ENCODE measurements at regions not wholly inside any gene's neighbourhood (a gene's known extent, or its start where the extent isn't known, plus 50 kb on each side); places are given as distances from the start of the nearest gene placed in this dataset.

- no peaks in the 10 kb centered on the region for H3K4me1 ChIP-seq (ENCODE audit: insufficient read depth, insufficient read length)
- H3K27me3 ChIP-seq (ENCODE audit: insufficient read depth, insufficient read length), result no peaks in the 10 kb centered on the region
- peaks cover 27% of the 10 kb centered on the region for H3K9me3 ChIP-seq (ENCODE audit: insufficient read depth, low read length)
- H3K9ac ChIP-seq (ENCODE audit: insufficient read length, low read depth), result no peak overlapping the region
- H3K4me3 ChIP-seq (ENCODE audit: insufficient read length, low read depth), result no peak overlapping the region
- DNase-seq (ENCODE audit: low read depth, low spot score), result no peak
- no peaks in the 10 kb centered on the region for H3K36me3 ChIP-seq (ENCODE audit: insufficient read depth, insufficient read length, low read length)
- TF ChIP-seq ZNF274 (IDR thresholded peaks at IDR 0.05; ENCODE audit: low read depth, low read length), result no peak
- TF ChIP-seq SUZ12 (IDR thresholded peaks at IDR 0.05; ENCODE audit: extremely low read depth, insufficient read depth, insufficient read length), result no peak
- no peak for TF ChIP-seq YY1 (IDR thresholded peaks at IDR 0.05; ENCODE audit: insufficient read depth, insufficient read length)
Observed at GRCh38 chr1:87220993-87221392, 107.7 kb upstream of the LMO4 start.

- no peak for DNase-seq (ENCODE audit: low read depth, low spot score)
- H3K27me3 ChIP-seq (ENCODE audit: insufficient read depth, insufficient read length), result no peaks in the 10 kb centered on the region
- no peak overlapping the region for H3K9ac ChIP-seq (ENCODE audit: insufficient read length, low read depth)
- no peak for TF ChIP-seq SUZ12 (IDR thresholded peaks at IDR 0.05; ENCODE audit: extremely low read depth, insufficient read depth, insufficient read length)
- TF ChIP-seq ZNF274 (IDR thresholded peaks at IDR 0.05; ENCODE audit: low read depth, low read length), result no peak
- TF ChIP-seq YY1 (IDR thresholded peaks at IDR 0.05; ENCODE audit: insufficient read depth, insufficient read length), result no peak
- no peak overlapping the region for H3K4me3 ChIP-seq (ENCODE audit: insufficient read length, low read depth)
- peaks cover 18% of the 10 kb centered on the region; the same call in 1 of the 2 replicates for H3K9me3 ChIP-seq (ENCODE audit: insufficient read depth, low read length)
- no peaks in the 10 kb centered on the region for H3K4me1 ChIP-seq (ENCODE audit: insufficient read depth, insufficient read length)
- no peaks in the 10 kb centered on the region for H3K36me3 ChIP-seq (ENCODE audit: insufficient read depth, insufficient read length, low read length)
Observed at GRCh38 chr1:87224201-87224600, 104.5 kb upstream of the LMO4 start.

GRCh38 chr1:87225171-87225570, 103.5 kb upstream of the LMO4 start:
- no peak for TF ChIP-seq YY1 (IDR thresholded peaks at IDR 0.05; ENCODE audit: insufficient read depth, insufficient read length)
- TF ChIP-seq SUZ12 (IDR thresholded peaks at IDR 0.05; ENCODE audit: extremely low read depth, insufficient read depth, insufficient read length), result no peak
- no peak for TF ChIP-seq ZNF274 (IDR thresholded peaks at IDR 0.05; ENCODE audit: low read depth, low read length)
- peaks cover 18% of the 10 kb centered on the region; the same call in 1 of the 2 replicates for H3K9me3 ChIP-seq (ENCODE audit: insufficient read depth, low read length)
- no peak overlapping the region for H3K4me3 ChIP-seq (ENCODE audit: insufficient read length, low read depth)
- H3K27me3 ChIP-seq (ENCODE audit: insufficient read depth, insufficient read length), result no peaks in the 10 kb centered on the region
- H3K36me3 ChIP-seq (ENCODE audit: insufficient read depth, insufficient read length, low read length), result no peaks in the 10 kb centered on the region
- H3K4me1 ChIP-seq (ENCODE audit: insufficient read depth, insufficient read length), result no peaks in the 10 kb centered on the region
- no peak for DNase-seq (ENCODE audit: low read depth, low spot score)
- H3K9ac ChIP-seq (ENCODE audit: insufficient read length, low read depth), result no peak overlapping the region

GRCh38 chr1:87226341-87226760, 102.3 kb upstream of the LMO4 start:
- Histone ChIP-seq H3K36me3 (ENCODE audit: insufficient read depth, insufficient read length, low read length) (no peaks in the 10 kb centered on the region), H3K9ac (ENCODE audit: insufficient read length, low read depth) (no peak overlapping the region), H3K4me1 (ENCODE audit: insufficient read depth, insufficient read length) (no peaks in the 10 kb centered on the region), H3K9me3 (ENCODE audit: insufficient read depth, low read length) (peaks cover 18% of the 10 kb centered on the region; the same call in 1 of the 2 replicates), H3K27me3 (ENCODE audit: insufficient read depth, insufficient read length) (no peaks in the 10 kb centered on the region), H3K4me3 (ENCODE audit: insufficient read length, low read depth) (no peak overlapping the region)
- TF ChIP-seq ZNF274 (IDR thresholded peaks at IDR 0.05; ENCODE audit: low read depth, low read length) (no peak), YY1 (IDR thresholded peaks at IDR 0.05; ENCODE audit: insufficient read depth, insufficient read length) (no peak), SUZ12 (IDR thresholded peaks at IDR 0.05; ENCODE audit: extremely low read depth, insufficient read depth, insufficient read length) (no peak)
- DNase-seq (ENCODE audit: low read depth, low spot score), result peak; percentile 88

GRCh38 chr1:87227651-87228050, 101.0 kb upstream of the LMO4 start:
- H3K9me3 ChIP-seq (ENCODE audit: insufficient read depth, low read length), result peaks cover 18% of the 10 kb centered on the region; the same call in 1 of the 2 replicates
- no peak overlapping the region for H3K4me3 ChIP-seq (ENCODE audit: insufficient read length, low read depth)
- H3K9ac ChIP-seq (ENCODE audit: insufficient read length, low read depth), result no peak overlapping the region
- TF ChIP-seq ZNF274 (IDR thresholded peaks at IDR 0.05; ENCODE audit: low read depth, low read length) (no peak), YY1 (IDR thresholded peaks at IDR 0.05; ENCODE audit: insufficient read depth, insufficient read length) (no peak), SUZ12 (IDR thresholded peaks at IDR 0.05; ENCODE audit: extremely low read depth, insufficient read depth, insufficient read length) (no peak)
- no peak for DNase-seq (ENCODE audit: low read depth, low spot score)
- no peaks in the 10 kb centered on the region for H3K4me1 ChIP-seq (ENCODE audit: insufficient read depth, insufficient read length)
- H3K36me3 ChIP-seq (ENCODE audit: insufficient read depth, insufficient read length, low read length), result no peaks in the 10 kb centered on the region
- no peaks in the 10 kb centered on the region for H3K27me3 ChIP-seq (ENCODE audit: insufficient read depth, insufficient read length)

- no peaks in the 10 kb centered on the region for H3K4me1 ChIP-seq (ENCODE audit: insufficient read depth, insufficient read length)
- DNase-seq (ENCODE audit: low read depth, low spot score), result no peak
- no peak overlapping the region for H3K4me3 ChIP-seq (ENCODE audit: insufficient read length, low read depth)
- TF ChIP-seq SUZ12 (IDR thresholded peaks at IDR 0.05; ENCODE audit: extremely low read depth, insufficient read depth, insufficient read length) (no peak), YY1 (IDR thresholded peaks at IDR 0.05; ENCODE audit: insufficient read depth, insufficient read length) (no peak), ZNF274 (IDR thresholded peaks at IDR 0.05; ENCODE audit: low read depth, low read length) (no peak)
- H3K9me3 ChIP-seq (ENCODE audit: insufficient read depth, low read length), result no peaks in the 10 kb centered on the region
- no peaks in the 10 kb centered on the region for H3K27me3 ChIP-seq (ENCODE audit: insufficient read depth, insufficient read length)
- H3K36me3 ChIP-seq (ENCODE audit: insufficient read depth, insufficient read length, low read length), result no peaks in the 10 kb centered on the region
- H3K9ac ChIP-seq (ENCODE audit: insufficient read length, low read depth), result no peak overlapping the region
Observed at GRCh38 chr1:87230501-87230900, 98.2 kb upstream of the LMO4 start.

- no peaks in the 10 kb centered on the region for H3K27me3 ChIP-seq (ENCODE audit: insufficient read depth, insufficient read length)
- TF ChIP-seq ZNF274 (IDR thresholded peaks at IDR 0.05; ENCODE audit: low read depth, low read length) (no peak), YY1 (IDR thresholded peaks at IDR 0.05; ENCODE audit: insufficient read depth, insufficient read length) (no peak), SUZ12 (IDR thresholded peaks at IDR 0.05; ENCODE audit: extremely low read depth, insufficient read depth, insufficient read length) (no peak)
- H3K9me3 ChIP-seq (ENCODE audit: insufficient read depth, low read length), result no peaks in the 10 kb centered on the region
- no peak overlapping the region for H3K4me3 ChIP-seq (ENCODE audit: insufficient read length, low read depth)
- DNase-seq (ENCODE audit: low read depth, low spot score), result no peak
- no peaks in the 10 kb centered on the region for H3K36me3 ChIP-seq (ENCODE audit: insufficient read depth, insufficient read length, low read length)
- H3K9ac ChIP-seq (ENCODE audit: insufficient read length, low read depth), result no peak overlapping the region
- no peaks in the 10 kb centered on the region for H3K4me1 ChIP-seq (ENCODE audit: insufficient read depth, insufficient read length)
Observed at GRCh38 chr1:87231703-87232367, 96.8 kb upstream of the LMO4 start.

Measured in NT2/D1 (cell line).